ENCODE measurements at regions not wholly inside any gene's neighbourhood (a gene's known extent, or its start where the extent isn't known, plus 50 kb on each side); places are given as distances from the start of the nearest gene placed in this dataset.

DNA sequence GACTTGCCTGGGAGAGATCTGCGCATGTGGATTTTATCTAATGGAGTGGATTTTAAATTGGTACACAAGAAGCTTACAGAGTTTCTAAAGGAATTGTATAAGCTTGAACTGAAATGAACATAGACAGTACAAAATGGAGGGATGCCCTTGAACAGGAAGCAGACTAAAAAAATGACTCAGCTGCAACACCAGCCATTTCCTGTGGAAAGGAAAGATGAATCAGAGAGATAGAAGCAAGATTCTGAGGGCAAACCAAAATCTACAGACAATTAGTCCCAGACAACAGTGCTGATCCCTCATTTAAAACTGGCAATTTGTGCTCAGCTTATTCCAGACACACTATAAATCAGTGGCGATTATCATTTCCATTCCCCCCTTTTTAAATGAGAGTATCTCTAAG, 114.6 kb upstream of the TCF21 start (continued):
- TF ChIP-seq NFE2 (IDR thresholded peaks at IDR 0.05; ENCODE audit: low read depth) (peak; percentile 31; the same call in 1 of the 2 replicates), DMBX1 (CRISPR knock-in tag; IDR thresholded peaks at IDR 0.05; ENCODE audit: borderline replicate concordance) (0 out of 2 replicates have a peak, but pooled peaks have one; percentile 64), ETV1 (tag; conservative IDR thresholded peaks at IDR 0.05; ENCODE audit: low read depth) (peak; percentile 52; the same call in 1 of the 2 replicates), DIDO1 (tag; IDR thresholded peaks at IDR 0.05; ENCODE audit: low read depth) (0 out of 2 replicates have a peak, but pooled peaks have one; percentile 13), MCM2 (IDR thresholded peaks at IDR 0.05; ENCODE audit: low read depth) (no peak), BACH1 (tag; IDR thresholded peaks at IDR 0.05) (0 out of 2 replicates have a peak, but pooled peaks have one; percentile 35), ZNF324 (CRISPR knock-in tag; IDR thresholded peaks at IDR 0.05) (no peak), EHMT2 (IDR thresholded peaks at IDR 0.05) (peak; percentile 32; the same call in 1 of the 2 replicates), GABPA (tag; conservative IDR thresholded peaks at IDR 0.05; ENCODE audit: low read depth) (peak; percentile 83), PHB (CRISPR knock-in tag; IDR thresholded peaks at IDR 0.05) (no peak), ZNF584 (CRISPR knock-in tag; IDR thresholded peaks at IDR 0.05; ENCODE audit: low read depth) (peak; percentile 72; the same call in 1 of the 2 replicates), SMAD4 (CRISPR knock-in tag; conservative IDR thresholded peaks at IDR 0.05) (0 out of 2 replicates have a peak, but pooled peaks have one; percentile 40), ZNF175 (CRISPR knock-in tag; IDR thresholded peaks at IDR 0.05; ENCODE audit: low read depth) (peak; percentile 90), ZNF589 (CRISPR knock-in tag; IDR thresholded peaks at IDR 0.05; ENCODE audit: low read depth) (peak; percentile 90), ZNF644 (tag; IDR thresholded peaks at IDR 0.05; ENCODE audit: low read depth) (peak; percentile 65; the same call in 1 of the 2 replicates)
- TF ChIP-seq, protein P1, sequence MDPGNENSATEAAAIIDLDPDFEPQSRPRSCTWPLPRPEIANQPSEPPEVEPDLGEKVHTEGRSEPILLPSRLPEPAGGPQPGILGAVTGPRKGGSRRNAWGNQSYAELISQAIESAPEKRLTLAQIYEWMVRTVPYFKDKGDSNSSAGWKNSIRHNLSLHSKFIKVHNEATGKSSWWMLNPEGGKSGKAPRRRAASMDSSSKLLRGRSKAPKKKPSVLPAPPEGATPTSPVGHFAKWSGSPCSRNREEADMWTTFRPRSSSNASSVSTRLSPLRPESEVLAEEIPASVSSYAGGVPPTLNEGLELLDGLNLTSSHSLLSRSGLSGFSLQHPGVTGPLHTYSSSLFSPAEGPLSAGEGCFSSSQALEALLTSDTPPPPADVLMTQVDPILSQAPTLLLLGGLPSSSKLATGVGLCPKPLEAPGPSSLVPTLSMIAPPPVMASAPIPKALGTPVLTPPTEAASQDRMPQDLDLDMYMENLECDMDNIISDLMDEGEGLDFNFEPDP (CRISPR knock-in tag; IDR thresholded peaks at IDR 0.05): no peak
- TF ChIP-seq, protein P2, sequence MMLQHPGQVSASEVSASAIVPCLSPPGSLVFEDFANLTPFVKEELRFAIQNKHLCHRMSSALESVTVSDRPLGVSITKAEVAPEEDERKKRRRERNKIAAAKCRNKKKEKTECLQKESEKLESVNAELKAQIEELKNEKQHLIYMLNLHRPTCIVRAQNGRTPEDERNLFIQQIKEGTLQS (IDR thresholded peaks at IDR 0.05): peak; percentile 41; the same call in 1 of the 2 replicates
- TF ChIP-seq, protein P2 (CRISPR knock-in tag; conservative IDR thresholded peaks at IDR 0.05): no peak

All from K562 (cell line).